Activated CD4-positive, alpha-beta T cell treated with anti-CD3 and anti-CD28 coated beads for 24 hours (primary cell): ENCODE measurements at regions not wholly inside any gene's neighbourhood (a gene's known extent, or its start where the extent isn't known, plus 50 kb on each side); places are given as distances from the start of the nearest gene placed in this dataset.
A peak's percentile ranks its signal among the peaks of the same experiment; 100 is the strongest.

ENCODE experiments used
- DNase-seq, 2 donors: peaks; one replicate each; pipeline ENCODE4 v3.0.0-alpha.2; 2020; ENCODE audit warnings: low read depth in 2 of 2

GRCh38 chr17:12290207-12290606 is 269.5 kb downstream of the MAP2K4 start:
- DNase-seq: no peak

DNA sequence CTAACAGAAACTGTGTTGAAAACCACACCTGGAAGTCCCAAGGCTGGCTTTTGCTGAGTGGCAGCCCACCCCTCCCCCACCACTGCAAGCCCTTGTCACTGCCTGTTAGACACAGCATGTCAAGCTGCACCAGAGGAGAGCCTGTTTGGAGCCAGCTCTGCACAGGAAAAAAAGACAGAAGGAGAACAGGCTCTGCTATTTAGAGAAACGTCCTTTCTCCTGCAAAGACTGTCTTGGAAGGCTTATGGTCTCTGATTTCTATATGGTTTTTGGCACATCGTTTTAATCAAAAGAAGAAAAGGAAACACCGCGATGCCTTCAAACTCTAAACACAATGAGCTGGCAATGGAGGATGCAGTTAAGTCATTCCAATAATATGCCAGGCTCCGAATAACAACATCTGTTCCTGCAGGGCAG is 275.5 kb downstream of the MAP2K4 start:
- DNase-seq: no peak

GRCh38 chr17:12301551-12301950 is 280.9 kb downstream of the MAP2K4 start:
- no peak for DNase-seq

- DNase-seq: no peak
These were observed 282.0 kb downstream of the MAP2K4 start for GRCh38 chr17:12302711-12303110.

- DNase-seq: no peak
These were observed 290.1 kb downstream of the MAP2K4 start for GRCh38 chr17:12310811-12311210.

- DNase-seq: no peak
These were observed 292.0 kb downstream of the MAP2K4 start for GRCh38 chr17:12312692-12313091.

- no peak for DNase-seq
These were observed 293.1 kb downstream of the MAP2K4 start for GRCh38 chr17:12313786-12314185.

- DNase-seq: no peak
These were observed 295.3 kb downstream of the MAP2K4 start for GRCh38 chr17:12316021-12316420.

DNA sequence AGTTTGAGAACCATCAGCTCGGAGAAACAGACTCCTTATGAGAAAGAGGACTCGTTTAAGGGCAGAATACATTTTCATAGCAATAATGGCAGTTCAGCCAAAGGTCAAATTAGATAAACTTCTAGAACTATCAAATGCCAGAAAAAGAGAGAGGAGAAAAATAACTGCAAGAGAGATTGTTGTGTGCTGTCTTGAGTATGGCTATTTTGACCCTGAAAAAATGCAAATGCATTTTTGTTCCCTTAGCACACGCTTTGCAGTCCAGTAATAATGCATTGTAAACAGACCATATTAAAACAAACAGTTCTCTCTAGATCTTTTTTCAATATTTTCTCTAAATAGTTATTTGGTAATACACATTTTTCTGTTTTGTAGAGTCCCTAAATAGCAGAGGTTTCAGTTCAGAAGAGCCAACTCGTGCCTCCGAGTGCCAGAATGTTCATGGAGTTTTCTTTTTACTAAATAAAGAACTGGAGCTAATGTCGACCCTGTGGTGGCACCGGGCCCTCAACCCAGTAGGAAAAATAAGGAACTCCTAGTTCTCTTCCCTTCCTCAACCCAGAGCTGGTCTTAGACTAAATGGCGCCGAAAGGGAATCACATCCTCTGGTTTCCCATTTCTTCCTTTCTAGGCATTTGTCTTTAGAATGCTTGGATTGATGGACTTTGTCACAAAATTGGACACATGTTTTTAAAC is 298.0 kb downstream of the MAP2K4 start:
- no peak for DNase-seq

GRCh38 chr17:12320286-12320685 is 299.6 kb downstream of the MAP2K4 start:
- DNase-seq: no peak

DNA sequence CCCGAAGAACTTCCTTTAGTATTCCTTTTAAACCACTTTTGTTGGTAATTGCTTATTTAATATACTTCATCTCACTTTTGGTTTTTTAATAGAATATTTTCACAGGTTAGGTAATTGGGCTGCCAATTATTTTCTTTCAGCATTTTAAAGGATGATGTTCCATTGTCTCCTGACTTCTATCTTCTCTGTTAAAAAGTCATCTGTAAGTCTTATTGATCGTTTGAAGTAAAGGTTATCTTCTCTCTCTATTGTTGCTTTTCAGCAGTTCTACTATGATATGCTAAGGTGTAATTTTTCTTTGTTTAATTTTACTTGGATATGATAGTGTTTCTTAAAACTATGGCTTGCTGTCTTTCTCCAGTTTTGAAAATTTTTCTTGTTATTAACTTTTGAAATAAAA is 307.5 kb downstream of the MAP2K4 start:
- DNase-seq: no peak

DNA sequence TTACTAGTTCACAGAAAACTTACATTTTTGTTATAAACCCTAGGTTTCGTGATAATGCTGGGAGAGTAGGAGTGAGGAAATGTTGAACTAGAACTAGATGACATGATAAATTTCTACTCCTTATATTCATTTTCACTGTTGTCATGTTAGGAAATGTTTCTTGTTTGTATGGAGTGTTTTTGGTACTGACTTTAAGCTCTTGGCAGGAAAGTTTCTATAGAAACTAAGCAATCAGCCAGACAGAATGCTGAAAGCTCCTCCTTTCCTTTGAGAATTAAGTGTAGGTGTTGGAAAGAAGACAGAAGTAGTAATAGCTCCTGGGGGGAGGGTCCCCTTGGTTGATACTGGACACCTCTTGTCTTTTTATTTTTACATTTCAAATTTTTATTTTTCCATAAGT is 309.8 kb downstream of the MAP2K4 start:
- no peak for DNase-seq

DNA sequence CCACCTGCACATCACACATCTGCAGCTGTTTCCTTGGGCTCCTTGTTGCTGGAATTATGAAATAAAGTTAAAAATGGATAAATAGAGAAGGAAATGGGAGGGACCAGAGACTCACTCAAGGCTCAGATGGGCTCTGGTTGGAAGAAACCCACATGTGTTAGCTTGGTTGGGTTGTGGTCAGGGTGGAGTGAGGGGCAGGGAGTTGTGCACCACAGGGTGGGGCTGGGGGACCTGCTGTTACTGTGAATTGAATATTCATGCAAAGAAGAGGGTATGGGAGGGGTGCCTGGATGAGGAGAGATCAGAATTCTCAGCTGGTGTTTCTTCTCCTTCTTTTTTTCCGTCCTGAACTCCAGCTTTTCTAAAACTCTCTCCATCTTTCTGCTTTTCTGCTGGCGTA is 320.7 kb downstream of the MAP2K4 start:
- no peak for DNase-seq

DNA sequence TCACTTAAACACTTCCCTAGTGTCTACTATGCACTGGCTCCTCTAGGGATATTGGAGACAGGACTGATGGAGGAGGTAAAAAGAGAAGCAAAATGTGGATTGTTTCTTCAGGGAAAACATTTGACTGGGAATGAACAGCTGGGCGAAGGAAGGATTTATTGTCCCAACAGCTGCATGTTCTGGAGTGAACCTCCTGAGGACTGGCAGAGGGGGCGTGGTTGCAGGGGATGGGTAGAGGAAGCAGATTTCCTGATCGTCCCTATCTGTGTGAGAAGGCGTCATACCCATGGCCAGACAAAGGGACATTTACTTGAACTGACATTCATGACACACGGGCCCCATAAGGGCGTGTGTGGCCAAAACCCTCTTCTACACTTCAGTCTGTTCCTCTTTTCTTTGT is 321.5 kb downstream of the MAP2K4 start:
- DNase-seq: no peak

- peak in 1 of 2 donors; percentile 1 for DNase-seq
These were observed 322.1 kb downstream of the MAP2K4 start for GRCh38 chr17:12342609-12343435.

GRCh38 chr17:12348476-12348875 is 317.2 kb upstream of the MYOCD start:
- no peak for DNase-seq

DNA sequence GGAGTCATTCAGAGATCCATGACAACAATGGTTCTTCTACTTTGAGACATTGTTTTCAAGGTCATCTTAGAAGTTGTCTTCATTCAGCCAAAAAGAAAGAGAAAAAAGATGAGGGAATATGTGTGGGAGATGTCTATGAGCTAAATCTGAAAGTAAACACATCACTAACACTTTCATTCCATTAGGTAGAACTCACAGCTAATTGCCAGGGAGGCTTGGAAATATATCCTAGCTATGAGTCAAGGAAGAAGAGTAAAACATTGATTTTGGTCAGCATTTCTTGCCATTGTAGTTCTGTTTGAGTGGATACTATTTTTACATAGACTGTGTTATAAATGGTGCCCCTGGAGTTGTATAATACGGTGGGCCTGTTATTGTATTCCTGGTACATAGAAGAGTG is 316.4 kb upstream of the MYOCD start:
- no peak for DNase-seq

- no peak for DNase-seq
These were observed 313.6 kb upstream of the MYOCD start for GRCh38 chr17:12352127-12352526.

DNA sequence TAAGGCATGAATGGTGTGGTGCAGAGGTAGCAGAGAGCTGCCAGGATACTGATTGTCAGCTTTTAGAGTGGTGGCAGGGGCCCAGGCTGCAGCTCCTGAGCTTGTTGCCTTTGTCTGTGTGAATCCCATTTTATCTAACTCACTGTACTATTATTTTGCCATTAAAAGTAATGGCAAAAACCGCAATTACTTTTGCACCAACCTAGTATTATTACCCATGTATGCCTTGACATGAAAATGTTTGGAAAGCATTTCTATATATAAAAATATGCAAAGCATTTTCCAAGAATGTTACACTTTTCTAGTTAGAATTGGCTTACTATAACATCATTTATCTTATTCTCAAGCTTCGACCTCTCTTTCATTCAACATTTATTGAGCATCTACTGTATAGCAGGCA is 308.1 kb upstream of the MYOCD start:
- DNase-seq: no peak

DNA sequence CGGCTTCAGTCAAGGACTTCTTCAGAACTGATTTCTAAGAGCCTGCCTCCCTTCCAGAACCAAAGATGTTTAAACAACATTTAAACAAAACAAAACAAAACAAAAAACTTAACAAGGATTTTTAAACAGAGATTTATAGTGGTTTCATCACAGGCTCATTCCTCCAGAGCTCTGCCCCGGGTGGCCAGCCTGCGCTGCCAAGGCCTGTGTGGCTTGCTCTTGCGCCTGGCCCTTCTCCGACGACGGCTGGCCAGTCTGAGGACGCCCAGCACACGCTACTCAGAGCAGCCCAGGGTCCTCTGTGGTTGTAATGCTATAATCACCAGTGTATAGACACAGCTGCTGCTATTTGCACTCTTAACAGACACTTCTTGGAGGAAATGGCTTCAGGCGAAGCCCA is 307.2 kb upstream of the MYOCD start:
- no peak for DNase-seq

DNA sequence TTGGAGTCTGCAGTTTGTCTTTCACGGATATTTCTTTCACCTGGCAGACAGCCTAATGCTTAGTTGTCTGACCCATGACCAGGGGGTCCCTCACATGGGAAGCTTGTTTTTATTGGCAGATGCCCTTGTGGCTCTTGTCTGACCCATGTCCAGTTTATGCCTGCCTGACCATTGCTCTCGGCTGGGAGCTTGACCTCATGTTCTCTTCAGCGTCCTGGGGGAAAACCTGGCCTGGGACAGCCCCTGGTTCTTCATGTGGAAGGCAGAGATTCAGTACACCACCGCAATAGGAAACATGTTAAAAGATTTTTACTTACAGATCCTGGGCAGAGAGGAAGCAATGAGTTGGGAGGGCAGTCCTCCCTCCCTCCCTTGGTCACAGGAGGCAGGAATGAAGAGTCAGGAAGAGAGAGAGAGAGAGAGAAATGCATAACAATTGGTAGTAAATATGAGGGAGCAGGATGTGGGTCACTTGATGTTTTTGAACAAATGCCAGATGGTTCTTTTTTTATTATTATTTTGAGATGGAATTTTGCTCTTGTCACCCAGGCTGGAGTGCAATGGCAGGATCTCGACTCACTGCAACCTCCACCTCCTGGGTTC is 302.7 kb upstream of the MYOCD start:
- no peak for DNase-seq

GRCh38 chr17:12365805-12366204 is 299.9 kb upstream of the MYOCD start:
- no peak for DNase-seq

- DNase-seq: no peak
These were observed 296.6 kb upstream of the MYOCD start for GRCh38 chr17:12369065-12369464.
